DMS 273 treated with DMSO at 0.1 percent for 48 hours (cell line): ENCODE measurements at regions not wholly inside any gene's neighbourhood (a gene's known extent, or its start where the extent isn't known, plus 50 kb on each side); places are given as distances from the start of the nearest gene placed in this dataset.
"Not testable (repeated sequence)": the region's sequence is repeated elsewhere in the genome, so short reads cannot be mapped to it uniquely, and the experiment has no call there.

Experiments used
- DNase-seq: peaks from one replicate; lab custom pipeline; 2025; lab: John Stamatoyannopoulos, UW

DNA sequence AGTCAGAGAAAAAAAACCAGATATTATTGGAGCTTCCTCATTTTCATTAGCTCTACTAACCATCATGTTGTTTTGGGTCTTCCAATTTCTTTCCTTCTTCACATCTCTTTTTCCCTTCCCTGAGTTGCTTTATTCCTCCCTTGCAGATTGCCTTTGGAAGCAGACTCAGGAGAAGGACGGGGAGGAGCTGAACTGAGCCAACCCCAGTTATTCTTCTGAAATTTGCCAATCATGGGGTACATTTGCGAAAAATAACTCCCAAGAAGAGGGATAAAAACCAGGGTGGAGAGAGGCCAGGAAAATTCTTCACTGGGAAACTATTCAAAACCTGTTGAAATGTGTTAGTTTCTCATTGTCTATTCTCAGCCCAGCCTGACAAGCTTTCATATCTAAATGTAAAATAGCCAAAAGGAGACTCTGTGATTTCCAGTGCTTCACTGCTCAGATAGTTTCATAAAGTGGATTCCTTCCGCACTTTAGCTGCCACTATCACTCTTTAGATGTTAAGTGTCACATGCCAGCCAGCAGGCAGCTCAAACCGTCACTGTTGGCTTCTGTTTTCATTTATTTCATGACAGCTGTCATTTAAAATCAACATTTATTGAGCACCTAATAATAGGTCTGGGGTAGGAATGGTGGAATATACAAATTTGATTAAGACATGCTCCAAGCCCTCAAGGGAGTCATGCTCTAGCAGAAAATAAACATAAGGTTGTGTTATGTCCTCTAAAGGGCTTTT lies 204.5 kb downstream of the SREK1 start:
- DNase-seq: no peak

DNA sequence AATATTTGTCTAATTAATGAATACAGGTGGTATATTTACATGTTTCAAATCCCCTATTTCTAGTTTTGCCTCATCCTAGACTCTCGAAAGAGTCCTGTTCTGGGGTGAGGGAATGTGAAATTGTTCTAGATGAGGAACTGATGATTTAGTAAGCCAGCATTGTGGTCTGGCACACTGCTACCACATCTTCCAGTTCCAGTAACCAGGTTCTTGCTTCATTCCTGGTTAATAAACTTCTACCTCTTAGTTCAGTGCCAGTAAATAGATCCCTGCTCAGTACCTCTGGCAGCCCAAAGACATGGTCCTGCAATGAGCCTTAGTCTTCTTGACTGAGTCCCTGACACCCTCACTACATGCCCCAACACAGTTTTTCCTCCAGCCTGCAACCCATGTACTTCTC lies 207.7 kb downstream of the SREK1 start:
- no peak for DNase-seq

DNA sequence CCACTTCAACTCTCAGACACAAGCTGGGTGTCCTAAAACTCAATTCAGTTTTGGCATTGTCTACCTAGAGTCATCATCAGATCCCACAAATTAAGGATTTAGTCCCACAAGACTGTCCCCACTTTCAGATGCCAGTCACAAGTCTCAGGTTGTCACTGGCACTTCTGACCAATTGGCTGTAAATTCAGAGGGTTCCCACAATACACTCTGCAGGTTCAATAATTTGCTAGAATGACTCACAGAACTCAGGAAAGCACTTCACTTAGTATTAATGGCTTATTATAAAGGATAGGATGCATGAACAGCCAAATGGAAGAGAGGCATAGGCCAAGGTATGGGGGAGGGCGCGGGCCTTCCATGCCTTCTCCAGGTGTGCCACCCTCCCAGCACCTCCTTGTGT lies 209.1 kb downstream of the SREK1 start:
- DNase-seq: no peak

DNA sequence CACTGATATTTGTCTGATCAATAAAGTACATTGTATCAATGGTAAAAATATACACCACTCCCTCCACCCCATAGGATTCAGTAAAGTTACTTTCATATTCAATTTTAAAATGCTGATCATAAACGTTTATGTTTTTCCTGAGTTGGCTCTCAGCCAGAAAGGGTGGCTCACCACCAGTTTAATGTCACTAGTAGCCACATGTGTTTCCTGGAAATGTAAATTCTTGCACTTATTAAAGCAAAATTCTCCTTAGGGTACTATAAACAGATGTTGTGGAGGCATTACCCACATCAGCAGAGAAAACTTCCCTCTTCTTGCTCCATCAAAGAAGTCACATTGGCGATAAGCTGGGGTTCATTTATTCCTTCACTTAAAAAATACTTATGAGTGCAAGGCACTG lies 210.3 kb downstream of the SREK1 start:
- DNase-seq: no peak

DNA sequence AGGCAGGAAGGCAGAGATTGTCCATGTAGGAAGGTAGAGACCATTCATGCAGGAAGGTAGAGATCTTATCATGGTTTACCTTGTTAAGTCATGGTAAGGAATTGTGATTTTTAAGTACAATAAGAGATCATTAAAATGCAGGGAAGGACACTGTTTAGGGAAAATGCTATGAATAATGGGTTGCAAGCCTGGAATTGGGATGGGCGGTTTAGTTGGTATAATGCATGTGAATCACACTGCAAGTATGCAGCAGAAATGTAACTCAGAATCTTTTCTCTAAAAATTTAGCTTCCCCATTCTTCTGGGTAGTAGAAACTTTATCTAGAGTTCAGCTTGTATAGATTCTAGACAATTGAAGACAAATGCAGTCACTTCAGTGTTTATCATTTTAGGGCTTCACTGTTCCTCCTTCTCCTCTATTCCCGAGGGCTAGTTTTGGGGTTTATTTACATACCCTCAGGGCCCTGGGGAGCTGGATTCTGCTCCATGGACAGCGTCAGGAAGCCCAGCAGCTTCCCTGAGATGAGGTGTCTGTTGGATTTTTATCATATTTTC lies 212.0 kb downstream of the SREK1 start:
- DNase-seq: no peak

DNA sequence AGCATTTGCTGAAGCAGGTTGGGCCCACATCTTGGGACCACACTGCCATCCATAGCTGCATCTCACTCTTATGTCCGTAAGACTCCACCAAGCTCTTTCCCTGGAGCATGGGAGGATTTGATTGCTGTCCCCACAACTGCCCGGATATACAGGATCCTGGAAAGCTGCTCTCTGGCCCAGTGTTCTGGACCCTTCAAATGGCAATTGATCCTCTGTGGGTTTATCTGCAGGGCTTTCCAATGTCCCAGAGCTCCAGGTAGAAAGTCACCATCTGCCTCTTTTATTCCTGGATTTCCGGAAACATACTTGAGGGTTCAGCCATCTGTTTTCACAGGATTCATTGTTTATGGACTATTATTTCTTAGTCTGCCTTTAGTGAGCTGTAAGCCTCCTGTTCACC lies 214.6 kb downstream of the SREK1 start:
- DNase-seq: no peak

DNA sequence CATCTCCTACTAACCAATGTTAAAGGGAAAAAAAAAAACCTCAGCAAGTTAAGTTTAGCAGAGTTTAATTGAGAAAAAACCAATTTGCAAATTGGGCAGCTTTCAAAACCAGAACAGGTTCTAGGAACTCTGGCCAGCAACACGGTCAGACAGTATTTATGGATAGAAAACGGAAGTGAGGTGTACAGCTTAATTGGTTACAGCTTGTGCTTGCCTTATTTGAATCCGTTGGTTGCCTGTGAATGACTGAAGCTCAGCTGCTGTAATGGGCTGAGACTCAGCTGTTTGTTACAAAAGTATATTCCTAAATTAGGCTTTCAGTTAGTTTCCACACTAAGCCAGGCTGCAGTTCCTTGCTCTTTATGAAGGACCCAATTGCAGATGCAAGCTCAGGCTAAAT lies 217.0 kb downstream of the SREK1 start:
- no peak for DNase-seq

DNA sequence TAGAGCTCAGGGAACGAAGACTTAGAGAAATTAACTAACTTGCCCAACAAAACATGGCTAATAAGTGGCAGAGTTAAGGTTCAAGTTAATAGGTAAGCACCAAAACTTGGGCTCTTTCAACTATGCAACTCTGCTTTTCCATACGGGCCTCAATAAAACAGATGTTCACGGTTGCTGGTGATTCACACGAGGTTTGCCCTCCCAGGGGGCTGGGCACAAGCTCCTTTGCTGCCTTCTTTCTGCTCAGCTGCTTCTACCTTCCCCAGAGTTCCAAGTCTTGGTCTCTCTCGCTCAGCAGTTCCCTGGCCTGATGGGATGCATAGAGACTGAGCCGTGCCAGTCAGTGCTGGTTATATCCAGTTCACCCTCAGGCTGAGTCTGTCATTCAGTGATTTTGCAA lies 217.9 kb downstream of the SREK1 start:
- DNase-seq: peak; percentile 12

DNA sequence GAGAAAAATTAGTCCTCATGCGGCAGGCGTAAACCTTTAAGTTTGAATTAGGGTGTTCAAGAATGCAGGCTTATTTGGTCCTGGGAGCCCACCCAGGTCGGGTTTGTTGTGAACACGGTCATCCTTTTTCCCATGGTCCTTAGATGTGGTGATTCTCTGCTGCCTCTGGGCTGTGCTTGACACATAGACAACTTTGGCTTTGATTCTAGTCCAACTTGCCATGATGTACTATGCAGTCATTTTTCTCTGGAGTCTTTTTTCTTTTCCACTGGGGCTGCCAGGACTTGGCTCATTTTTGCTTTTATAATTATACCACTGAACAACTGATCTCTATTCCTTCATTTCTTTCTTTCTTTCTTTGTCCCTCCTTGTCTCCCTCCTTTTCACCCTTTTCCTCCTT lies 218.6 kb downstream of the SREK1 start:
- no peak for DNase-seq

DNA sequence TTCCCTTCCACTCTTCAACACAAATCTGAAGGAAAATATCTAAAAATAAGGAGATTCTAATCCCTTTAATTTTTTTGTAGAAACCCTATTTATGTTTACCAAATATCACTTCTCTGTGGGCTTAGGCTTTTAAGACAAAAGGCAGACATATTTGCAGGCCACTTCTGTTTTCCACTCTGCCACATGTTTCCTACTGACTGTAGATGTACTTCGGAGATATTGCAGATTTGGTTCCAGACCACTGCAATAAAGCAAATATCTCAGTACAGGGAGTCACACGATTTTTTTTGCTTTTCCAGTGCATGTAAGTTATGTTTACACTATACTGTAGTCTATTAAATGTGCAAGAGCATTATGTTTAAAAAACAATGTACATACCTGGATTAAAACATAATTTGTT lies 219.0 kb downstream of the SREK1 start:
- DNase-seq: no peak

DNA sequence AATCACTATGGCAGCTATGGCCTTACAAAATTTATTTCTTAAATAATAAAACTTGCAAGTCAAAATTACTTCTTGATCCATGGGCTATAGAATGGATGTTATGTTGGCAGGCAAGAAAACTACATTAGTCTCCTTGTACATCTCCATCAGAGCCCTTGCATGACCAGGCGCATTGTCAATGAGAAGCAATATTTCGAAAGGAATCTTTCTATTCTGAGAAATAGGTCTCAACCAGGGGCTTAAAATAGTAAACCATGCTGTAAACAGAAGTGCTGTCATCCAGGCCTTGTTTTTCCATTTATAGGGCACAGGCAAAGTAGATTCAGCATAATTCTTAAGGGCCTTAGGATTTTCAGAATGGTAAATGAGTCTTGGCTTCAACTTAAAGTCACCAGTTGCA lies 220.1 kb downstream of the SREK1 start:
- DNase-seq: no peak

DNA sequence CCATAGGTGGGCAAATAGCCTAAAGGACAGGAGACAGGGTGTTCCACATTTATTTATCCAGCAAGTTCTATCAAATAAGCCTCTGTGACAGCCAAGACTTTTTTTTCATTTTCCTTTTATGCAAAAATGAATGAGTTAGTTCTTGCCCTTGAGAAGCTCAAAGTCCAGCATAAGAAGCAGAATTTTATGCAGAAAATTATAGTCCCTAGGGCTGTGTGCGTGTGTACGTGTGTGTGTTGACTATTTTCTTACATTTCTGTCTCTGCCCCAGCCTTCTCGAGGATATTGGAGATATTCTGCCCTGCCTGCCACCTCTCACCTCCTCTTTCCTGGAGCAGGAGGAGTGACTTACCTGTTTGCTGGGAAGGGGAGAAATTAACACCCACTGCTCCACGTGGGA lies 221.9 kb downstream of the SREK1 start:
- no peak for DNase-seq

DNA sequence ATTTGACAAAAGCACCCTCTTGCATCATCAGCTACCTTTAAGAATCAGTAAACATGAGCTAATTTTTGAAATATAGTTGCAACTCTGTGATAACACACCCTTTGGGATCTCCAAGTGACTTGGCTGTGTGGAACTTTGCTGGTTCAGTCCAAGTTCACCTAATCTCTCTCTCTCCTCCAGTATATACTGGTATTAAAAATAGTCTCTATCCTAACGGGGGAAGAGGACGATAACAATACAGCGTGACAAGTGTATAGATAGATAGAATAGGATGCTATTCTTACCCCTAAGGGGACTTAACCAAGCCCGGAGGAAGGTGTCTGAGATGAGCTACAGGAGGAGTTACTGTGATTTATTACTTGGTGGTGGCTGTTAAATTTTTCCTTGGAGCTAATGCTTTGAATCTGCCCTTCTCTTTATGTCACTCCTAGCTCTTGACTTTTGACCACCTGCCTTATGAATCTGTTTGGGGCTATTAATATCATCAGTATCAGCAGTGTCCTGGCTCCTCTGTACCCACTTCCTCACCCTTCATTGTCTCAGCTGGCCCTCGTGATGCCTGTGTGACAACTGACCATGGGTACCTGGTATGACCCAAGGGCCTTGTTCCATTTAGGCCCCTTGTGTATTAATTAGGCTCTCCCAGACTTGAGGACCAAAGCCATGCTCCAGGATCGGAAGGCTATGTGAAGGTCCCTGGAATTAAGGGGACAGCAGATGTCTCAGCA lies 223.9 kb downstream of the SREK1 start:
- DNase-seq: no peak

DNA sequence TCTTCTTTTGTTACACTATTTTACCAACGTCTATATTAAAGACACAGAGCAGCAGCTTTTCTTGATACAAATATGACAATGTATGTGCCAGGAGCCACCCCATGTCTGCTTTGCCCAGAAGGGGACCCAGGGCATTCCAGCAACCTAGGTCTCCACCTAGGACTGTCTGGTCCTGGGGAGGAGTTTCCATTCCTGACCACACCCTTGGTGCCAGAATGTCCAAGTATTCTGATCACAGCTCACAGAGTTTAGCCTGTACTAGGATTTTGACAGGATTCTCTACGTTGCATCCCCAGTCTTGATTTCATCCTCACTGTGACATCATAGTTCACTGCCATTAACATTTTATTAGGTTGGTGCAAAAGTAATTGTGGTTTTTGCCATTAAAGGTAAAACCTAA lies 224.7 kb downstream of the SREK1 start:
- DNase-seq: no peak

DNA sequence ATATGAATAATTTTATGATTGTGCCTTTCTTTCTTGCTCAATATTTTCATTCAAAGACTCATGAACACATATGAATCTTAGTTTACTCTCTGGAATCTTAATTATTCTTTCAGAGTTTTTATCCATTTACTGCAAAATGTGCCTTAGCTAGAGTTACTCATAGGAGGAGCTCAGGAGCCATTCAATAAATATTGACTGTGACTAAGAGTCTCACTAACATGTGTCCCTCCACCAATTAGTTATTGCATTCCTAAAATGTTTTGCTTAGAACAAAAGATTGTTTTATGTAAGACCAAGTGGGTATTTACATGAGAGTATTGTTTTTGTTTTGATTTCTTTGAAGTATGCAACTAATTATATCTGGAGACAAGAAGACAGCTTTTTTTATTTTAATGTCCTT lies 218.4 kb upstream of the MAST4 start:
- DNase-seq: no peak

DNA sequence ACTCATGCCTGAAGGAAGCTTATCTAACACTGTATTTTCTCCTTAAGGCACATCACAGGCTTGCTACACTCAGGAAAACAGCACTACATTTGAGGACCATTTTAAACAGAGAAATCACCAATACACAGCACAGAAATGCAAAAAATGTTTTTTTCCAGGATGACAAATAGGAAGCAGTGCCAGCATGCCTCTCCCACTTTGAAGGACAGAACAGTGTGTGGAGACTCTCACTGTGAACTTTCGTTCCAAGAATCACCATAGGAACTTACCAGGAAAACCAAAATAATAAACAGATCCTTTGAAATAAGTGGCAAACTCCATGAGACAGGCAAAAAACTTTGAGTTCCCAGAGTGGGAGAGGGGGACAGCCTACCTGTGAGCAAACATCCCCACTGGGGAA lies 217.8 kb upstream of the MAST4 start:
- DNase-seq: no peak

DNA sequence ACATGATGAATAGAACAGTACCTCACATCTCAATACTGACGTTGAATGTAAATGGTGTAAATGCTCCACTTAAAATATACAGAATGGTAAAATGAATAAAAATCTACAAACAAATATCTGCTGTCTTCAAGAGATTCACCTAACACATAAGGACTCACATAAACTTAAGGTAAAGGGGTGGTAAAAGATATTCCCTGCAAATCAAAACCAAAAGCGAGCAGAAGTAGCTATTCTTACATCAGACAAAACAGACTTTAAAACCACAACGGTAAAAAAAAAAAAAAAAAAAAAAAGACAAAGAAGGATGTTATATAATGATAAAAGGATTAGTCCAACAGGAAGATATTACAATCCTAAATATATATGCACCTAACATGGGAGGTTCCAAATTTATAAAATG lies 214.0 kb upstream of the MAST4 start:
- DNase-seq: no peak

DNA sequence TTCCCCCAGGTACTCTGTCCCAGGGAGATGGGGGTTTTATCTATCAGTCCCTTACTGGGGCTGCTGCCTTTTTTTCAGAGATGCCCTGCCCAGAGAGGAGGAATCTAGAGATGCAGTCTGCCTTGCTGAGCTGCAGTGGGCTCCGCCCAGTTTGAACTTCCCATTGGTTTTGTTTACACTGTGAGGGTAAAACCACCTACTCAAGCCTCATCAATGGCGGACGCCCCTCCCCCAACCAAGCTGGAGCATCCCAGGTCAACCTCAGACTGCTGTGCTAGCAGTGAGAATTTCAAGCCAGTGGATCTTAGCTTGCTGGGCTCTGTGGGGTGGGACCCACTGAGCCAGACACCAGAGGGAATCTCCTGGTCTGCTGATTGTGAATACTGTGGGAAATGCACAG lies 191.0 kb upstream of the MAST4 start:
- not testable (repeated sequence) for DNase-seq

DNA sequence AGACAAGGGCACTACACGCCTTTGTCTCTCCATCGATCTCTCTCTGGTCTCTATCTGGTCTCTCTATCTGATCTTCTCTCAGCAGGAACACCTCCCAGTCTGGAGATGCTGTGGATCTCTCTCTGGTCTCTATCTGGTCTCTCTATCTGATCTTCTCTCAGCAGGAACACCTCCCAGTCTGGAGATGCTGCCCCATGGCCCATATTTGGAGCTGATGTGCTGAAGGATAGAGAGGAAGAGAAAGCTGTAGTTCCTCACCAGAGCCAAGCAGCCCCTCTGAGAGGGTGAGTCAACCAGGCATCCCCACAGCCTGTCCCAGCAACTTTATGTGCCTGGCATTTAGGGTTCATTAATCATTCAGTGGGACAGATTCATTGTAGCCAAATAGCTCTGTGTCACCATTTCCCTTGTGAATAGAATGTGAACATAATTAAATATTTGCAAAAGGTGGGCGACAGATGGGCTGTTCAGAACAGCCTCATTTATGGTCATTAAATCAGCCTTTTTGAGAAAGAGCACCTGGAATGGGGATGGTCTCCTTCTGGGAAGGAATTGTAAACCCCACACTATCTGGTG lies 189.3 kb upstream of the MAST4 start:
- DNase-seq: peak; percentile 50

DNA sequence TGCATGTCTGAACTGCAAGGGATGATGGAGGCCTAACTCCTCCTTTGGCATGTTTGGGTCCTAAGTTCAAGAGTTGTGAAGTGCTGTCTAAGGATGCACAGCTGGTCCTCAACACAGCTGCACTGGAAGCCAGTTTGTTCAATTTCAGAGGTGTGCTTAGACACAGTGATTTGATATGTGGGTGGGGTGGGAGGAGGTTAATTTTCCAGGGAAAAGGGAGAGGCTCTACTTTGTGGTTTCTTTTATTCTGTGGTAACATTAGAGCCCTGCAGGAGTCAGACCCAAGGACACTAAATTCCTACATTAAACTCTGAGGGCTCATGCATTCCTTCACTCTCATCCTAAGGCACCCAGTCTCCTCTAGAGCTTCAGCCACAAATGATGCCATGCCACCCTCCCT lies 188.4 kb upstream of the MAST4 start:
- DNase-seq: no peak

DNA sequence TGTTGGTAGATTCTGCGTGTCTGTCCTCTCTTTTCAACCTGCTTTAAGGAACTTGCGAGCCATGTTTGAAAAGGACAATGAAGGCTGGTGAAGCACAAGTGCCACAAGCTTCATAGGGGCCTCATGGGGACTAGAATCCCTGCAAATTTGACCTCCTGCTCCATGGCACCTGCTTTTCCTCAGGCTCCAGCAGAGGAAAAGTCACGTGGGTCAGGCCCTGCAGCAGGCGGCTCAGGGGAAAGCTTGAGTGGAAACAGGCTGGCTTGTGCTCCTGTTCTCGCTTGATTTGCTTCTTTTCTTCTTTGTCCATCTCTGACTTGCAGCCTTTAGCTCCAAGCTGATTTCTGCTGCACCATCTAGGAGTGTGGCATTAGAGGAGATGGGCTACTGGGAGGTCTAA lies 187.6 kb upstream of the MAST4 start:
- DNase-seq: no peak

DNA sequence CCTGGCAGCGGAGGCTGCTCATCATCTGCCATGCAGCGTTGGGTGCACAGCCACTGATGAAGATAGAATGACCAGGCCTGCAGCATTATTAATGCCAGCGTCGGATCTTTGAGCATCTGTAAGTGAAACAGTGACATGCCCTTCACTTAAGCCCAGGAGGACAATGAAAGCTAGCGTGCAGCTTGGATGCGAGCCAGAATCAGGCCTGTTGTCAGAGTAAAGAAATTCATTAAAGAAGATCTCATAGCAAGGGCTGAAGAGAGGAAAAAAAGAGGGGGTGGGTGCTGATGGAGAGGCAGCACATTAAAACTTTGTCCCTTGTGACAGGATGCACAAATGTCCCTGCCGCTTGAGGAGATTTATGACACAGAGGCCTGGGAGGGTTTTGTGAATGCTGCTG lies 186.1 kb upstream of the MAST4 start:
- DNase-seq: no peak

DNA sequence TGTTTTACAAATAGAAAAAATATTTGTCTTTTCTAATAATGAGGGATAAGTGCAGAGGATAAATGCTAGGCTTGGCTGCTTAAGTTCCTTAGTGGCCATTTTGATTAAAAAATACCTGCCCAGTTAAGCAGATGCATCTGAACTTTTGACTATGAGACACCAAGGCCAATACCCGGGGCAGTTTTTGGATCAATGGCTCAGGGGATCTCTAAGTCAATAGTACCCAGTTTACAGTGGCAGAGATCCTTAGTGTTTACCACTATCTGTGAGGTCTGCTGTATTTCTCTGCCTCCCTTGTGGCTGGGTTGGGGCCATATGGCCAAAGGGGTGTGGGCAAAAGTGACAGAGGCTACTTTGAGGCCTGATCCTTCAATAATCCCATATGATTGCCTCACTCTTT lies 184.5 kb upstream of the MAST4 start:
- DNase-seq: no peak
